Psoas muscle (tissue), 7 donors: ENCODE measurements at regions not wholly inside any gene's neighbourhood (a gene's known extent, or its start where the extent isn't known, plus 50 kb on each side); places are given as distances from the start of the nearest gene placed in this dataset.

Experiments
- ATAC-seq, 4 donors: fragments of 200-7000 bp; cut with Tn5 transposase; one replicate each; pipeline ENCODE4 v1.9.1; 2020; ENCODE audit warnings: moderate library complexity in 3 of 4, mild to moderate bottlenecking in 2 of 4
- DNase-seq, 2 donors: peaks; one replicate each; pipeline ENCODE4 v3.0.0-alpha.2; 2020
- H3K27ac ChIP-seq: fragments of 200-600 bp; one replicate; pipeline ENCODE4 v1.8.0; 2022
- H3K27me3 ChIP-seq, 3 donors: fragments of 200-600 bp in 1 of 3; one replicate each; pipeline versions ENCODE4 v1.6.1 to v1.8.0; 2013 to 2022; ENCODE audit warnings: low read length in 2 of 3, mild to moderate bottlenecking in 2 of 3, moderate library complexity in 1 of 3; ENCODE audit not compliant: insufficient read depth in 3 of 3
- H3K36me3 ChIP-seq, 2 donors: fragments of 200-600 bp in 1 of 2; one replicate each; pipeline versions ENCODE4 v1.6.1 to v1.8.0; 2013 to 2022; ENCODE audit warnings: low read depth in 1 of 2, mild to moderate bottlenecking in 1 of 2, moderate library complexity in 1 of 2; ENCODE audit not compliant: insufficient read depth in 1 of 2
- H3K4me1 ChIP-seq: fragments of 200-600 bp; one replicate; pipeline ENCODE4 v1.8.0; 2022
- H3K4me3 ChIP-seq: fragments of 200-600 bp; one replicate; pipeline ENCODE4 v1.8.0; 2022; ENCODE audit warnings: mild to moderate bottlenecking
- H3K9me3 ChIP-seq: fragments of 200-600 bp; one replicate; pipeline ENCODE4 v1.8.0; 2022
- WGBS, 3 donors: extraction: QIAGEN DNeasy Blood & Tissue Kit; methylation state at CpG; one replicate each; pipeline versions ENCODE4 v1.1.6 to v1.1.7; 2013; 5-methylcytosine and 5-hydroxymethylcytosine counted together
- intact Hi-C, 2 donors: fragments of 100-400 bp; cut with DNase I; formaldehyde crosslinking; loops; one replicate each; pipeline versions ENCODE4 v1.11.0 to v1.14.2; 2022
- TF ChIP-seq, protein P1 (sequence below): fragments of 200-600 bp; IDR thresholded peaks from one replicate; pipeline ENCODE4 v1.8.0; 2022; ENCODE audit warnings: antibody characterized with exemption
- donor health status: healthy with polysubstance abuse.
- donor health status: DM: no; HTN: no; CAD: no; lungs with moderate emphysema.
- donor health status: Bipolar disorder and iron deficiency.
- donor health status: healthy.
- donor health status: DM: yes; HTN: yes; CAD: no.
- donor health status: DM: no; HTN: no; CAD: no.
- donor health status: DM: yes; HTN: yes; CAD: no.

DNA sequence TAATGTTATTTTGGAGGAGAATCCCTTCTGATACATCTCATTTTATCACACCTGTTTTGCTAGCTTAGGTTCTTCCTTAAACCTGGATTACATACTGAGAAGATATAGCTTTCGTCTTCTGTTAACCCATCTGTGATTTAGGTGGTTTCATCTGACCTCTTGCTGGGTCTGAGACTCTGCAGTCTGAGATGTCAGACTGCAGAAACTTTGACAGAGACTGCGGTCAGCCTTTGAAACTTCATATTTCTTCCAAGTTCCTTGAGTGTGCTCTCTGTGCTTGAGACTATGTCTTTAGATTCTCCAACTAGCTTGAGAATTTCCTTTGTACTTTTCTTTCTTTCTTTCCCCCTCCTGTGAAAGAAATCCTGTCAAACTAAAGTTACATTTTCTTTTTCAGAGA, 196.4 kb upstream of the MPHOSPH6 start:
- no peak for ATAC-seq
- TF ChIP-seq, protein P1, sequence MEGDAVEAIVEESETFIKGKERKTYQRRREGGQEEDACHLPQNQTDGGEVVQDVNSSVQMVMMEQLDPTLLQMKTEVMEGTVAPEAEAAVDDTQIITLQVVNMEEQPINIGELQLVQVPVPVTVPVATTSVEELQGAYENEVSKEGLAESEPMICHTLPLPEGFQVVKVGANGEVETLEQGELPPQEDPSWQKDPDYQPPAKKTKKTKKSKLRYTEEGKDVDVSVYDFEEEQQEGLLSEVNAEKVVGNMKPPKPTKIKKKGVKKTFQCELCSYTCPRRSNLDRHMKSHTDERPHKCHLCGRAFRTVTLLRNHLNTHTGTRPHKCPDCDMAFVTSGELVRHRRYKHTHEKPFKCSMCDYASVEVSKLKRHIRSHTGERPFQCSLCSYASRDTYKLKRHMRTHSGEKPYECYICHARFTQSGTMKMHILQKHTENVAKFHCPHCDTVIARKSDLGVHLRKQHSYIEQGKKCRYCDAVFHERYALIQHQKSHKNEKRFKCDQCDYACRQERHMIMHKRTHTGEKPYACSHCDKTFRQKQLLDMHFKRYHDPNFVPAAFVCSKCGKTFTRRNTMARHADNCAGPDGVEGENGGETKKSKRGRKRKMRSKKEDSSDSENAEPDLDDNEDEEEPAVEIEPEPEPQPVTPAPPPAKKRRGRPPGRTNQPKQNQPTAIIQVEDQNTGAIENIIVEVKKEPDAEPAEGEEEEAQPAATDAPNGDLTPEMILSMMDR = no peak
- intact Hi-C loops = loop anchor here in 1 of 2 donors (5.0 kb wide), 1 partner anchor 216 kb away; no protein-coding TSS in a partner anchor
- Histone ChIP-seq H3K36me3 (no peaks in the 10 kb centered on the region), H3K4me3 (no peak overlapping the region), H3K27me3 (no peaks in the 10 kb centered on the region), H3K27ac (no peak overlapping the region), H3K4me1 (no peaks in the 10 kb centered on the region), H3K9me3 (no peaks in the 10 kb centered on the region)
- no peak for DNase-seq
- WGBS, 3 donors = 81 to 91% (median 90%) methylated on average over 2 of the region's 2 CpGs

DNA sequence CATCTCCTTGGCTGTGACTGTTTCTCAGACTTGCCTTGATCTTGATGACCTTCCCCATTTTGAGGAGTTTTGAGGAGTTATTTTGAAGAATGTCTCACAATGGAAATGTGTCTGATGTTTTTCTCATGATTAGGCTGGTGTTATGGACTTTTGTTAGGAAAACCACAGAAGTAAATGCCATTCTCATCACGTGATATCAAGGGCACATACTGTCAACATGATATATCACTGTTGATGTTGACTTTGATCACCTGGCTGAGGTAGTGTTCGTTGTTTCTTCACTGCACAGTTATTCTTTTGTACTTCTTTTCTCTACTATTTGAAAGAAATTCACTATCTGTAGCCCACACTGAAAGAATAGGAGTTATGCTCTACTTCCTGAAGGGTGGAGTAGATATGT, 194.7 kb upstream of the MPHOSPH6 start:
- no peaks in the 10 kb centered on the region for H3K9me3 ChIP-seq
- H3K4me3 ChIP-seq = no peak overlapping the region
- no peaks in the 10 kb centered on the region for H3K4me1 ChIP-seq
- H3K27ac ChIP-seq = no peak overlapping the region
- DNase-seq (no peak), ATAC-seq (no peak)
- no peaks in the 10 kb centered on the region for H3K36me3 ChIP-seq
- TF ChIP-seq, protein P1 = no peak
- 65 to 86% (median 68%) methylated on average over 2 of the region's 2 CpGs for WGBS, 3 donors
- no peaks in the 10 kb centered on the region for H3K27me3 ChIP-seq
- intact Hi-C loops = loop anchor here in 1 of 2 donors (5.0 kb wide), 1 partner anchor 218 kb away; no protein-coding TSS in a partner anchor

DNA sequence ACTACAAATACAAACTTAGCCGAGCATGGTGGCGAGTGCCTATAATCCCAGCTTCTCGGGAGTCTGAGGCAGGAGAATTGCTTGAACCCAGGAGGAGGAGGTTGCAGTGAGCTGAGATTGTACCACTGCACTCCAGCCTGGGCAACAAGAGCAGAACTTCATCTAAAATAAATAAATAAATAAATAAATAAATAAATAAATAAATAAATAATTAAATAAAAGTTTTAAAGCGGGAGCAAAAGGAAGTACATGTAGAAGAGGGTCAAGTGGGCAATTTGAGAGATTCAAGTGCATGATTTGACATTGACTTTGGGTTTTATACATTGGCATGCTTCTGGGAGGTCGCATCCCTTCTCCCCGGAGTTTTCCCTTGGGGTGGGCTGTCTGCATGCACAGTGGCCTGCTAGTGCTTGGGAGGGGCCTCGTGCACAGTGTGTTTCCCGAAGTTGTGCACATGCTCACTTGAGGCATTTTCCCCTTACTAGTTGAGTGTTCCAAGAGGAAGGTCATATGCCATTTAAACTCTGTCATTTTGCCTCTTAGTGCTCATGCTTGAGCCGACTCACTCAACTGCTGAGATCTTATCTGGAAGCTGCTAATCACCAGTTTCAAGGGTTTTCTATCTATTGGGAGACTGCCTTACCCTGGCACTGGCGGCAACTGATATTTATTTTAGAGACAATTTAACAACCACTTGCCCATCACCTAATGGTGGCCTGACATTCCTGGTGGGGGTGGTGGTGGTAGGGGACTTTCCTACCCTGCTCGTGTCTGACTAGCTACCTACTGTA, 193.2 kb upstream of the MPHOSPH6 start:
- no peak overlapping the region for H3K27ac ChIP-seq
- DNase-seq (no peak), ATAC-seq (no peak)
- no peak overlapping the region for H3K4me3 ChIP-seq
- TF ChIP-seq, protein P1 = no peak
- H3K9me3 ChIP-seq = no peaks in the 10 kb centered on the region
- no peaks in the 10 kb centered on the region for H3K36me3 ChIP-seq
- peaks cover 0 to 3% (median 0%) of the 10 kb centered on the region in 3 donors for H3K27me3 ChIP-seq
- WGBS, 3 donors = 82 to 89% (median 86%) methylated on average over 11 of the region's 11 CpGs
- intact Hi-C loops = no loop called here
- no peaks in the 10 kb centered on the region for H3K4me1 ChIP-seq

DNA sequence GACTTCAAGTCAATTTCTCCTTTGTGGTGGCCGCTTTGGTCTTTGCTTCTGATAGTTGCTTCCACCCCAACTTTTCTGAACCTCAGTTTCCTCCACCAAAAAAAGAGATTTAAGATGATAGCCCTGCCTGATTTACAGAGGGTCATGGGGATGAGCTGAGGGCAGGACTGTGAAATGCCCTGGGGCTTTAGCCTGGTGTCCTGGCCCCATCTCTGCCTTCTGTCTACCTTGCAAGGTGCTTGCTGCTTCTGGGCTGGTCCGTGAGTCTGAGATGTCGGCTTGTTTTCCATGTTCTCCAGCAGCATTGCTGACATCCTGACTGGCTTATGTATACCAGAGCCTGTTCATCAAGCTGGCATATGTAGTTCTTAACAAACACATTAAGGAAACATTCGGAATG, 191.9 kb upstream of the MPHOSPH6 start:
- Histone ChIP-seq H3K9me3 (no peaks in the 10 kb centered on the region), H3K4me3 (no peak overlapping the region), H3K27ac (no peak overlapping the region), H3K4me1 (no peaks in the 10 kb centered on the region), H3K27me3 (peaks cover 0 to 5% (median 0%) of the 10 kb centered on the region in 3 donors), H3K36me3 (no peaks in the 10 kb centered on the region)
- DNase-seq (no peak), ATAC-seq (no peak)
- TF ChIP-seq, protein P1 = no peak
- intact Hi-C loops = no loop called here
- 84 to 95% (median 92%) methylated on average over 4 of the region's 4 CpGs for WGBS, 3 donors
